Liver (tissue), 3 donors: ENCODE measurements at regions not wholly inside any gene's neighbourhood (a gene's known extent, or its start where the extent isn't known, plus 50 kb on each side); places are given as distances from the start of the nearest gene placed in this dataset.
"Not testable (repeated sequence)": the region's sequence is repeated elsewhere in the genome, so short reads cannot be mapped to it uniquely, and the experiment has no call there.

ENCODE experiments used
- JUND ChIP-seq, 2 donors: IDR thresholded peaks; 2 replicates each; pipeline ENCODE4 v1.6.1; 2016; ENCODE audit warnings: antibody characterized with exemption in 2 of 2
- RAD21 ChIP-seq, 2 donors: IDR thresholded peaks; 2 replicates each; pipeline ENCODE4 v1.6.1; 2016; ENCODE audit warnings: antibody characterized with exemption in 2 of 2, mild to moderate bottlenecking in 2 of 2
- REST ChIP-seq: IDR thresholded peaks from 2 replicates; pipeline ENCODE4 v1.6.1; 2016; ENCODE audit warnings: antibody characterized with exemption, mild to moderate bottlenecking
- TF ChIP-seq, protein P1 (sequence below): fragments of 150-350 bp; IDR thresholded peaks from 2 replicates; pipeline ENCODE4 v1.5.1; 2017; ENCODE audit warnings: improper control_type of control experiment, low read depth, low read length; ENCODE audit not compliant: missing input control
- donor health status: healthy.
- donor health status: healthy.

DNA sequence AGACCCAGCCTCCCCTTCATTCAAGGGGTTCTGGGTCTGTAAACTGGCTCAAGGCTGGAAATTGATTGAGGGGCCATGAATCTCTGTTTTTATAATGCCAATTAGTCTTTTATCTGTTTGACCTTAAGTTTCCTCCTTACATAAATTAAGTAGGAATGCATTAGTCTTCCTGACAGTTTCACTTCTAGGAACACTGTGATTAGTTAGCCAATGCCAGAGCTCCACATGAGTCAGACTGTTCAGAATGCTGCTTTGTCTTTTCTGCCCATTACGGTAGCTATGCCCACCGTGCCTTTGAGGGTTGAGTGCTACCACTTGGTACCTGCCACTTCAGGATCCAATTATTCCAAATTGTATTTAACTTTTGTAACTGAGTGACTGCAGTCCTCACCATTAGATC, 76.8 kb upstream of the XKR3 start:
- TF ChIP-seq REST; RAD21 (IDR thresholded peaks at IDR 0.05); JUND (IDR thresholded peaks at IDR 0.05): not testable (repeated sequence)
- TF ChIP-seq, protein P1, sequence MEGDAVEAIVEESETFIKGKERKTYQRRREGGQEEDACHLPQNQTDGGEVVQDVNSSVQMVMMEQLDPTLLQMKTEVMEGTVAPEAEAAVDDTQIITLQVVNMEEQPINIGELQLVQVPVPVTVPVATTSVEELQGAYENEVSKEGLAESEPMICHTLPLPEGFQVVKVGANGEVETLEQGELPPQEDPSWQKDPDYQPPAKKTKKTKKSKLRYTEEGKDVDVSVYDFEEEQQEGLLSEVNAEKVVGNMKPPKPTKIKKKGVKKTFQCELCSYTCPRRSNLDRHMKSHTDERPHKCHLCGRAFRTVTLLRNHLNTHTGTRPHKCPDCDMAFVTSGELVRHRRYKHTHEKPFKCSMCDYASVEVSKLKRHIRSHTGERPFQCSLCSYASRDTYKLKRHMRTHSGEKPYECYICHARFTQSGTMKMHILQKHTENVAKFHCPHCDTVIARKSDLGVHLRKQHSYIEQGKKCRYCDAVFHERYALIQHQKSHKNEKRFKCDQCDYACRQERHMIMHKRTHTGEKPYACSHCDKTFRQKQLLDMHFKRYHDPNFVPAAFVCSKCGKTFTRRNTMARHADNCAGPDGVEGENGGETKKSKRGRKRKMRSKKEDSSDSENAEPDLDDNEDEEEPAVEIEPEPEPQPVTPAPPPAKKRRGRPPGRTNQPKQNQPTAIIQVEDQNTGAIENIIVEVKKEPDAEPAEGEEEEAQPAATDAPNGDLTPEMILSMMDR, result not testable (repeated sequence)
